Gastroesophageal sphincter (tissue), 4 donors: ENCODE measurements at regions not wholly inside any gene's neighbourhood (a gene's known extent, or its start where the extent isn't known, plus 50 kb on each side); places are given as distances from the start of the nearest gene placed in this dataset.

ENCODE experiments used
- ATAC-seq: fragments of 150-250 bp; one replicate; pipeline ENCODE4 v1.9.1; 2016; ENCODE audit warnings: mild to moderate bottlenecking, moderate library complexity
- H3K27ac ChIP-seq, 4 donors: fragments of 200-600 bp; sonication (generic) in 3 of 4; 1 replicate in 3 of 4; 2 replicates in 1 of 4; pipeline ENCODE4 v1.5.1; 2016 to 2019
- H3K27me3 ChIP-seq: fragments of 200-600 bp; sonication (generic); one replicate; pipeline ENCODE4 v1.5.1; 2019
- H3K36me3 ChIP-seq, 2 donors: fragments of 200-600 bp; sonication (generic); one replicate each; pipeline ENCODE4 v1.5.1; 2019; ENCODE audit warnings: control low read depth in 1 of 2
- H3K4me1 ChIP-seq, 3 donors: fragments of 200-600 bp; sonication (generic); 1 replicate in 2 of 3; 2 replicates in 1 of 3; pipeline ENCODE4 v1.5.1; 2016 to 2019; ENCODE audit warnings: control low read depth in 2 of 3
- H3K4me3 ChIP-seq, 2 donors: fragments of 200-600 bp; sonication (generic); one replicate each; pipeline ENCODE4 v1.5.1; 2019; ENCODE audit warnings: mild to moderate bottlenecking in 1 of 2, moderate library complexity in 1 of 2
- H3K9me3 ChIP-seq, 3 donors: fragments of 200-600 bp; sonication (generic); one replicate each; pipeline ENCODE4 v1.5.1; 2017 to 2019; ENCODE audit warnings: control low read depth in 2 of 3
- EP300 ChIP-seq: sonication (generic); formaldehyde crosslinking; IDR thresholded peaks from one replicate; pipeline ENCODE4 v1.6.1; 2017; ENCODE audit warnings: antibody characterized with exemption, mild to moderate bottlenecking
- POLR2A ChIP-seq, 2 donors: fragments of 450-650 bp; IDR thresholded peaks; one replicate each; pipeline ENCODE4 v1.6.1; 2017; ENCODE audit warnings: antibody characterized with exemption in 2 of 2, mild to moderate bottlenecking in 2 of 2, moderate library complexity in 1 of 2
- POLR2AphosphoS5 ChIP-seq: sonication (generic); formaldehyde crosslinking; IDR thresholded peaks from one replicate; pipeline ENCODE4 v1.6.1; 2017; ENCODE audit warnings: antibody characterized with exemption
- WGBS, 2 donors: methylation state at CpG; one replicate each; pipeline ENCODE4 v1.1.5; 2018; ENCODE audit warnings: low coverage in 1 of 2; 5-methylcytosine and 5-hydroxymethylcytosine counted together
- TF ChIP-seq, protein P1 (sequence below), 4 experiments: fragments of 200-600 bp in 2 of 4; fragments of 450-650 bp in 2 of 4; sonication (generic) in 1 of 4; IDR thresholded peaks; one replicate each; pipeline ENCODE4 v1.5.1; 2017 to 2019; ENCODE audit warnings: antibody characterized with exemption in 4 of 4, mild to moderate bottlenecking in 2 of 4, moderate library complexity in 2 of 4

DNA sequence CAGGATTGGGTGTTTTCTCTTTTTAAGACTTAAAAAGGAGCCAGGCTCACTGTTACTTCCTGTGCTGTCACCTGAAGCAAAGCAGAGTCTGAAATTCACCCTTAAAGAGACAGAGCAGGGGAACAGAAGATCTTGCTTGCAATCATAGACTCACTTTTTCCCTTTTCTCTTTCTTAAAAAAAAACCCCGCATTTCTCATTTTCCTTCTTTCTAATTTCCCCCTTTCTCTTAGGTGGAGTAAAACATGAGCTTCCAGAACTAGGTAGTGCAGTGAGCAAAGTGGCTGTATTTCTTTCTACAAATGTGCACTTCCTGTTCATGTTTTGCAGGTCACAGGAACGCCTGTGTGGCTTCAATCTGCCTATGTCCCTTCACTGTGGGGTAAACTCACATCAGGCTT lies 381.2 kb downstream of the LPIN1 start:
- H3K36me3 ChIP-seq = no peaks in the 10 kb centered on the region
- H3K9me3 ChIP-seq = peaks cover 0 to 11% (median 0%) of the 10 kb centered on the region in 3 donors
- H3K27ac ChIP-seq = no peak overlapping the region
- H3K27me3 ChIP-seq = no peaks in the 10 kb centered on the region
- ATAC-seq = no peak
- WGBS, 2 donors = 64 to 83% methylated on average over 2 of the region's 2 CpGs
- no peaks in the 10 kb centered on the region for H3K4me1 ChIP-seq
- H3K4me3 ChIP-seq = no peak overlapping the region
- TF ChIP-seq POLR2AphosphoS5 = no peak
- TF ChIP-seq EP300 = no peak
- no peak for TF ChIP-seq POLR2A (IDR thresholded peaks at IDR 0.05)
- TF ChIP-seq, protein P1, sequence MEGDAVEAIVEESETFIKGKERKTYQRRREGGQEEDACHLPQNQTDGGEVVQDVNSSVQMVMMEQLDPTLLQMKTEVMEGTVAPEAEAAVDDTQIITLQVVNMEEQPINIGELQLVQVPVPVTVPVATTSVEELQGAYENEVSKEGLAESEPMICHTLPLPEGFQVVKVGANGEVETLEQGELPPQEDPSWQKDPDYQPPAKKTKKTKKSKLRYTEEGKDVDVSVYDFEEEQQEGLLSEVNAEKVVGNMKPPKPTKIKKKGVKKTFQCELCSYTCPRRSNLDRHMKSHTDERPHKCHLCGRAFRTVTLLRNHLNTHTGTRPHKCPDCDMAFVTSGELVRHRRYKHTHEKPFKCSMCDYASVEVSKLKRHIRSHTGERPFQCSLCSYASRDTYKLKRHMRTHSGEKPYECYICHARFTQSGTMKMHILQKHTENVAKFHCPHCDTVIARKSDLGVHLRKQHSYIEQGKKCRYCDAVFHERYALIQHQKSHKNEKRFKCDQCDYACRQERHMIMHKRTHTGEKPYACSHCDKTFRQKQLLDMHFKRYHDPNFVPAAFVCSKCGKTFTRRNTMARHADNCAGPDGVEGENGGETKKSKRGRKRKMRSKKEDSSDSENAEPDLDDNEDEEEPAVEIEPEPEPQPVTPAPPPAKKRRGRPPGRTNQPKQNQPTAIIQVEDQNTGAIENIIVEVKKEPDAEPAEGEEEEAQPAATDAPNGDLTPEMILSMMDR (IDR thresholded peaks at IDR 0.05) = no peak

DNA sequence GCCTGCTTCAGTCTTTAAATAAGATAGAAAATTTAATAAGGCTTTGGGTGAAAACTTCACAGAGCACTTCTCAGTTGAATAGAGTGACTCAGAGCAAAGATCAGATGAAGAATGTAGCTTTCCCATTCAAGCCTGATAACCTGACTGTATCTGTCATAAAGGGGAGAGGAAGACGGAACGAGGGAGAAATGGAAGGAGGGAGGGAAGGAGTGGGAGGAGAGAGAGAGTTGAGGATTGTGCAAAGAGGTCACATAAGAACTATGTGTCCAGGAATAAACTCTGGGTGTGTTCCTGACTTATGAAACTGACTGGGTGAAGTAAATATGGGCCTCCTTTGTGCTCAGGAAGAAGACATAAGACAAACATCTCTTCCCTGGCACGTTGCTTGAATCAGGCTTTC lies 385.5 kb downstream of the LPIN1 start:
- no peaks in the 10 kb centered on the region for H3K36me3 ChIP-seq
- H3K4me3 ChIP-seq = no peak overlapping the region
- TF ChIP-seq POLR2A (IDR thresholded peaks at IDR 0.05) (no peak), POLR2AphosphoS5 (peak; percentile 26), EP300 (no peak)
- TF ChIP-seq, protein P1 (IDR thresholded peaks at IDR 0.05) = no peak
- ATAC-seq = peak; percentile 93
- H3K27ac ChIP-seq = peak overlapping the region in 2 of 4 donors; percentile 14 to 34
- peaks cover 0 to 6% (median 0%) of the 10 kb centered on the region in 3 donors for H3K9me3 ChIP-seq
- H3K4me1 ChIP-seq = no peaks in the 10 kb centered on the region
- WGBS, 2 donors = 22 to 55% methylated on average over 3 of the region's 3 CpGs
- H3K27me3 ChIP-seq = no peaks in the 10 kb centered on the region

DNA sequence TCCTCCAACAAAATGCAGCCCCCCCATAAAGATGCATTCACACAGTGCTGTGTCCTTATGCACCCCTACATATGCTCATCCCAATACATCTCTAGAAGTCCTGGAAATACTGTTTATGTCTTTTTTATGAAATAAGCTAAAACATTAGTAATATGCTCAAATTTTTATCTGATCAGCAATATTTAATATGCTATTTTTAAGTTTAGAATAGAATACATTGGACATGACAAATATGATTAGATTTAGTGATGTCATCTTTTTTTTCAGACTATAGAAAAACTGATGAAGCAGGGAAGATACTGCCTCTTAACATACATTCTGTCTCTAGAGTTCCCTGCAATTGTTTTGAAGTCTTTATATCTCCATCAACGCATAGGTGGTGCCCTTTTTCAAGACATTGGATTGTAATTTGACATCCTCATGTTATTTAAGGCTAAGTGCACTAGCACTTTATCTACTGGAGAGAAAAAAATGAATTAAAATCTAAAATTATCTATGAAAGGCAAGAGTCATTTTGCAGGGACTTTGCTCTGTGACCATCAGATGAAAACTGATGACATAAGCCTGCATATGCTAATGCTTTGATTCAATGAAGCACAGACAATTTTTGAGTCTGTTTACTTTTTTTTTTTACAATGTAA lies 395.3 kb downstream of the LPIN1 start:
- TF ChIP-seq POLR2A (IDR thresholded peaks at IDR 0.05) = no peak
- no peak for TF ChIP-seq EP300
- TF ChIP-seq POLR2AphosphoS5 = no peak
- TF ChIP-seq, protein P1 (IDR thresholded peaks at IDR 0.05) = no peak
- H3K9me3 ChIP-seq = no peaks in the 10 kb centered on the region
- no peak overlapping the region for H3K4me3 ChIP-seq
- H3K36me3 ChIP-seq = no peaks in the 10 kb centered on the region
- no peaks in the 10 kb centered on the region for H3K27me3 ChIP-seq
- 20 to 57% methylated on average over 1 of the region's 1 CpG for WGBS, 2 donors
- no peak for ATAC-seq
- H3K4me1 ChIP-seq = no peaks in the 10 kb centered on the region
- no peak overlapping the region for H3K27ac ChIP-seq

DNA sequence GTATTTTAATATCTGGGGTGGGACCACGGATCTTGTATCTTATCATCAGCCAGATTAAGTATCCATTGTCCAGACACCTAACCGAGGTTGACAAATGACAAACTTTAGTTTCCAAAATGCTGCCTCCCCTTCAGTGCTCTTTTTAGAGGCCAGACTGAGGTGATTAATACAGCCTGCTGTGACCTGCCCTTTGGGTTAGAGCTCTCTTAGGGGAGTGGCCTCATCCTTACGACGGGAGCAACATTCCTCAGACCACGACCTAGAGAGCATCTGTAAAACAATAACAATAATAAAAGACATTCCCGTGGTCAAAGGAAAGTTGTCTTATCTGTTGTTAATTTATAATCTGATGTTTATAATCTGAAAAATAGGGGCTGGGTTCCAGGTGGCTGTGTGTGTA lies 405.3 kb downstream of the LPIN1 start:
- H3K4me3 ChIP-seq = no peak overlapping the region
- H3K4me1 ChIP-seq = peaks cover 6 to 29% (median 6%) of the 10 kb centered on the region in 3 donors
- no peaks in the 10 kb centered on the region for H3K36me3 ChIP-seq
- no peak for ATAC-seq
- no peaks in the 10 kb centered on the region for H3K27me3 ChIP-seq
- WGBS, 2 donors = 65 to 76% methylated on average over 5 to 6 of the region's 6 CpGs
- no peaks in the 10 kb centered on the region for H3K9me3 ChIP-seq
- TF ChIP-seq, protein P1 (IDR thresholded peaks at IDR 0.05) = no peak
- TF ChIP-seq POLR2A (IDR thresholded peaks at IDR 0.05) (no peak), EP300 (no peak), POLR2AphosphoS5 (no peak)
- H3K27ac ChIP-seq = no peak overlapping the region

DNA sequence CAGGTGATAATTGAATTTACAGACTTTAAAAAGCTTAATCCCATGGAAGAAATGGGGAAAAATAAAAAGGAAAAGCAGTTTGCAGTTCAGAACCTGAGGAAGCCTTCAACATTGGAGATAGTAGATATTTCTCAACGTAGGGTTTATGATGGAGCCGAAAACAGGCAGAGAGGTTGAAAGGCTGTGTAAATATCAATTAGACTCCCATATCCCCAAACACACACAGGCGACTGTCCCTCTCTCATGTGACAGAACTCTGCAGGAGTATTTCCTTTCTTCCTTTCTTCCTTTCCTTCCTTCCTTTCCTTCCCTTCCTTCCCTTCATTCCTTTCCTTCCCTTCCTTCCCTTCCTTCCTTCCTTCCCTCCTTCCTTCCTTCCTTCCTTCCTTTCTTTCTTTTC lies 406.5 kb downstream of the LPIN1 start:
- Histone ChIP-seq H3K36me3 (no peaks in the 10 kb centered on the region), H3K27ac (no peak overlapping the region), H3K27me3 (no peaks in the 10 kb centered on the region), H3K4me3 (no peak overlapping the region), H3K9me3 (no peaks in the 10 kb centered on the region), H3K4me1 (peaks cover 6 to 33% (median 6%) of the 10 kb centered on the region in 3 donors)
- no peak for TF ChIP-seq POLR2A (IDR thresholded peaks at IDR 0.05)
- TF ChIP-seq, protein P1 (IDR thresholded peaks at IDR 0.05) = no peak
- TF ChIP-seq EP300 = no peak
- TF ChIP-seq POLR2AphosphoS5 = no peak
- ATAC-seq = no peak
- WGBS, 2 donors = 82 to 91% methylated on average over 3 of the region's 3 CpGs
